Smooth muscle cell (in vitro differentiated cells): ENCODE measurements at regions not wholly inside any gene's neighbourhood (a gene's known extent, or its start where the extent isn't known, plus 50 kb on each side); places are given as distances from the start of the nearest gene placed in this dataset.

Experiments
- DNase-seq: peaks from one replicate; lab custom pipeline; 2025; ENCODE audit not compliant: unreplicated experiment; lab: John Stamatoyannopoulos, UW
- H2AFZ ChIP-seq: fragments of 200-600 bp; sonication (generic); 2 replicates; pipeline ENCODE4 v1.6.0; 2016; ENCODE audit warnings: antibody characterized with exemption, low read depth, mild to moderate bottlenecking
- H3F3A ChIP-seq: fragments of 200-600 bp; sonication (generic); 2 replicates; pipeline ENCODE4 v1.6.0; 2017; ENCODE audit warnings: antibody characterized with exemption, low read depth
- H3K27ac ChIP-seq: fragments of 200-600 bp; sonication (generic); 2 replicates; pipeline ENCODE4 v1.5.1; 2016; ENCODE audit warnings: low read depth, mild to moderate bottlenecking
- H3K27me3 ChIP-seq: fragments of 200-600 bp; sonication (generic); 2 replicates; pipeline ENCODE4 v1.6.1; 2016; ENCODE audit warnings: low read depth, mild to moderate bottlenecking
- H3K36me3 ChIP-seq: fragments of 200-600 bp; sonication (generic); 2 replicates; pipeline ENCODE4 v1.5.1; 2016; ENCODE audit warnings: low read depth
- H3K4me1 ChIP-seq: fragments of 200-600 bp; sonication (generic); 2 replicates; pipeline ENCODE4 v1.5.1; 2016; ENCODE audit warnings: low read depth
- H3K4me2 ChIP-seq: fragments of 200-600 bp; sonication (generic); 2 replicates; pipeline ENCODE4 v1.6.0; 2016; ENCODE audit warnings: mild to moderate bottlenecking
- H3K4me3 ChIP-seq: fragments of 200-600 bp; sonication (generic); 2 replicates; pipeline ENCODE4 v1.5.1; 2016; ENCODE audit warnings: mild to moderate bottlenecking
- H3K79me2 ChIP-seq: fragments of 200-600 bp; sonication (generic); 2 replicates; pipeline ENCODE4 v1.6.0; 2016; ENCODE audit warnings: low read depth, mild to moderate bottlenecking
- H3K9ac ChIP-seq: fragments of 200-600 bp; sonication (generic); 2 replicates; pipeline ENCODE4 v1.6.0; 2016; ENCODE audit warnings: low read depth
- H3K9me3 ChIP-seq: fragments of 200-600 bp; sonication (generic); replicated peaks from 2 replicates; pipeline ENCODE4 v1.5.1; 2016; ENCODE audit warnings: low read depth
- H4K20me1 ChIP-seq: fragments of 200-600 bp; sonication (generic); 2 replicates; pipeline ENCODE4 v1.6.0; 2016; ENCODE audit warnings: low read depth
- WGBS: methylation state at CpG from one replicate; pipeline ENCODE4 v1.1.7; 2016; ENCODE audit warnings: low lambda C conversion rate; 5-methylcytosine and 5-hydroxymethylcytosine counted together
- TF ChIP-seq, protein P1 (sequence below): fragments of 200-600 bp; sonication (generic); IDR thresholded peaks from 2 replicates; pipeline ENCODE4 v1.5.1; 2017; ENCODE audit warnings: borderline replicate concordance, mild to moderate bottlenecking, antibody characterized with exemption; ENCODE audit not compliant: insufficient read depth, poor library complexity, severe bottlenecking

DNA sequence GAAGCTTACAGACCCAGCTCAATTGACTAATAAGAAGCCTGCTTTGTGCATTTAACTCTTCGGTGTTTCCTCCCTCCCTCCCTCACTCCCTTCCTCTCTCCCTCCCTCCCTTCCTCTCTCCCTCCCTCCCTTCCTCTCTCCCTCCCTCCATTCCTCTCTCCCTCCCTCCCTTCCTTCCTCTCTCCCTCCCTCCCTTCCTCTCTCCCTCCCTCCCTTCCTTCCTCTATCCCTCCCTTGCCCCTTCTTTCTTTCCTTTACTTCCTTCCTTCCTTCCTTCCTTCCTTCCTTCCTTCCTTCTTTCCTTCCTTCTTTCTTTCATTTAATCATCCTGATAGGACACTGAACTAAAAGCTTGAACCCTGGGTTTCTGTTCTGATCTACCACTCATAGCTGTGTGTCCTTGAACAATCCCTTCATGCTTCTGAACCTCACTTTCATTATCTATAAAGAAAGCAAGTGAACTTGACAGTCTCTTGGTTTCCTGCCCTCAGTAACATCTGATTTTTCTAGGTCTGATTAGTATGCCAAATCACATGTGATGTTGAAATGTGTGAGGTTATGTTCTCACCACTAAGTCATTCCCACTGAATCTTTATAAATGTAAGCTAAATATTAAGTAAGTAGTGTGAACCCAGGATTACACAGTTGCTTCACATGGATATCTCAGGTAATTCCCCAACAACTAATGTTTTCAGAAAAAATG, 132.3 kb upstream of the BMP2 start:
- Histone ChIP-seq H3K36me3 (no peaks in the 10 kb centered on the region), H2AFZ (no peak overlapping the region), H3K79me2 (no peaks in the 10 kb centered on the region), H3K4me3 (no peak overlapping the region), H3K27ac (no peak overlapping the region), H3K4me1 (no peaks in the 10 kb centered on the region), H3K27me3 (no peaks in the 10 kb centered on the region), H3K9ac (no peak overlapping the region), H3K4me2 (no peak overlapping the region), H3F3A (peaks cover 4% of the 10 kb centered on the region), H4K20me1 (no peaks in the 10 kb centered on the region), H3K9me3 (no peaks in the 10 kb centered on the region)
- no peak for DNase-seq
- TF ChIP-seq, protein P1, sequence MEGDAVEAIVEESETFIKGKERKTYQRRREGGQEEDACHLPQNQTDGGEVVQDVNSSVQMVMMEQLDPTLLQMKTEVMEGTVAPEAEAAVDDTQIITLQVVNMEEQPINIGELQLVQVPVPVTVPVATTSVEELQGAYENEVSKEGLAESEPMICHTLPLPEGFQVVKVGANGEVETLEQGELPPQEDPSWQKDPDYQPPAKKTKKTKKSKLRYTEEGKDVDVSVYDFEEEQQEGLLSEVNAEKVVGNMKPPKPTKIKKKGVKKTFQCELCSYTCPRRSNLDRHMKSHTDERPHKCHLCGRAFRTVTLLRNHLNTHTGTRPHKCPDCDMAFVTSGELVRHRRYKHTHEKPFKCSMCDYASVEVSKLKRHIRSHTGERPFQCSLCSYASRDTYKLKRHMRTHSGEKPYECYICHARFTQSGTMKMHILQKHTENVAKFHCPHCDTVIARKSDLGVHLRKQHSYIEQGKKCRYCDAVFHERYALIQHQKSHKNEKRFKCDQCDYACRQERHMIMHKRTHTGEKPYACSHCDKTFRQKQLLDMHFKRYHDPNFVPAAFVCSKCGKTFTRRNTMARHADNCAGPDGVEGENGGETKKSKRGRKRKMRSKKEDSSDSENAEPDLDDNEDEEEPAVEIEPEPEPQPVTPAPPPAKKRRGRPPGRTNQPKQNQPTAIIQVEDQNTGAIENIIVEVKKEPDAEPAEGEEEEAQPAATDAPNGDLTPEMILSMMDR: no peak
- 88% methylated on average over 1 of the region's 1 CpG for WGBS

DNA sequence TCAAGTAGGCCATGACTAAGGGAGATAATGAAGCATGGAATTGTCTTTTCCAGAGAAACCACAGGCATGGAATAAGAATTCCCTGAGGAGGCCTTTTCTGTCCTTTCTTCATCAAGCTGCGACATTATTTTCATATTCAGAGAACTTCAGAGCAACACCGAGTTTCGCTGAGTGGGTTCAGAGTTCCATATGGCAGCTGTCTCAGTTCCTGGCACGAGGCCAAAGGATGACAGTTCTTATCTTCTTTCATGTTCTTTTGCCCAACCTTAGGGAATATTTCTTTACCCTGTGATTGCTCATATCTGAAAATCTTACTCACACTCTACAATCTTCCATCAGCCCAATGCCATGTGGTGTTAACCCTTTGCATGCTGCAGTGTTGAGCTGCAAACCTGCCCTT, 135.3 kb upstream of the BMP2 start:
- Histone ChIP-seq H3F3A (peaks cover 4% of the 10 kb centered on the region), H3K4me2 (no peak overlapping the region), H3K79me2 (no peaks in the 10 kb centered on the region), H4K20me1 (no peaks in the 10 kb centered on the region), H3K27me3 (no peaks in the 10 kb centered on the region), H3K4me3 (no peak overlapping the region), H3K9ac (no peak overlapping the region), H3K4me1 (no peaks in the 10 kb centered on the region), H3K27ac (peak overlapping the region; percentile 29), H3K9me3 (no peaks in the 10 kb centered on the region), H3K36me3 (no peaks in the 10 kb centered on the region), H2AFZ (no peak overlapping the region)
- DNase-seq: no peak
- 32% methylated on average over 4 of the region's 4 CpGs for WGBS
- TF ChIP-seq, protein P1: no peak

DNA sequence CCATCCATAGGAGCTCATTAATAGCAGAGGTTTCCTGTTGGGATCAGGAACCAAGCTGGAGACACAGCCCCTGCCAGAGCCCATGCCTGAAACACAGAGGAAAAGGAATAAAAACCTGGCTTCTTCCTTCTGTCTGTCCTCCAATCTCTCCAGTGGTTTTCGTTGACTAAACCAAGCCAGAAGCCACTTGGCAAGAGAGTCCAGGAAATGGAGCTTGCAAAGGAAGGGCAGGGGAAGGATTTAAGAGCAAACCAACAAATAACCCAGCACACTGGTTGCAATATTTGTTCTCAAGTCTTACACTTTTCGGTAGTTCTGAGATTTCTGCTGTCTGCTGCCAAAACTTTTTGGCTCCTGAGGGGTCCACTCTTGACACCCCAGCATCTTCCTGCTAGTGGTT, 137.0 kb upstream of the BMP2 start:
- Histone ChIP-seq H3K36me3 (no peaks in the 10 kb centered on the region), H3K9me3 (no peaks in the 10 kb centered on the region), H3K4me3 (no peak overlapping the region), H4K20me1 (no peaks in the 10 kb centered on the region), H3K27ac (no peak overlapping the region), H3K4me2 (no peak overlapping the region), H3K4me1 (no peaks in the 10 kb centered on the region), H3K27me3 (no peaks in the 10 kb centered on the region), H3K79me2 (no peaks in the 10 kb centered on the region), H3K9ac (no peak overlapping the region), H3F3A (peaks cover 4% of the 10 kb centered on the region), H2AFZ (no peak overlapping the region)
- WGBS: 86% methylated on average over 2 of the region's 2 CpGs
- no peak for DNase-seq
- TF ChIP-seq, protein P1: no peak

DNA sequence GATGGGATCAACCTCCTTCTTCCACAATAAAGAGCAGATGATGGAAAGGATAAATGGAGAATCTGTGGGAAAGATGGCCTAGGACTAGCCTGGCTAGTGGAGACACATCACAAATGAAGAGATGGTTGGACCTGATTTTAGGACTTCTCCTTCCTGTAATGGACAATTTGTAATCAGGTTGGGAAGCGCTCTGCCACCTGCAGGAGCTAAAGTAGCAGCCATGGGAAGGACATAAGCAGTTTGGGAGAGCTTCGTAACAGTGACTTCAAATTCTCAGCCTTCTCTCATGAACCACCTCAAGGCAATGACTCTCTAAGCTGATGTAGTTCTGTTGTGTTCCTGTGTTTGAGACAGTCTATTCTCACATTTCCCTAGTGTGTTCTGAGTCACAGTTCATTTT, 137.9 kb upstream of the BMP2 start:
- Histone ChIP-seq H3K4me3 (no peak overlapping the region), H3K9me3 (no peaks in the 10 kb centered on the region), H3K27me3 (no peaks in the 10 kb centered on the region), H2AFZ (no peak overlapping the region), H3K79me2 (no peaks in the 10 kb centered on the region), H3F3A (peaks cover 4% of the 10 kb centered on the region), H3K27ac (no peak overlapping the region), H4K20me1 (no peaks in the 10 kb centered on the region), H3K9ac (no peak overlapping the region), H3K36me3 (no peaks in the 10 kb centered on the region), H3K4me1 (peaks cover under 1% of the 10 kb centered on the region), H3K4me2 (no peak overlapping the region)
- WGBS: 98% methylated on average over 2 of the region's 2 CpGs
- TF ChIP-seq, protein P1: no peak
- no peak for DNase-seq
